ENCODE measurements at regions not wholly inside any gene's neighbourhood (a gene's known extent, or its start where the extent isn't known, plus 50 kb on each side); places are given as distances from the start of the nearest gene placed in this dataset.

DNA sequence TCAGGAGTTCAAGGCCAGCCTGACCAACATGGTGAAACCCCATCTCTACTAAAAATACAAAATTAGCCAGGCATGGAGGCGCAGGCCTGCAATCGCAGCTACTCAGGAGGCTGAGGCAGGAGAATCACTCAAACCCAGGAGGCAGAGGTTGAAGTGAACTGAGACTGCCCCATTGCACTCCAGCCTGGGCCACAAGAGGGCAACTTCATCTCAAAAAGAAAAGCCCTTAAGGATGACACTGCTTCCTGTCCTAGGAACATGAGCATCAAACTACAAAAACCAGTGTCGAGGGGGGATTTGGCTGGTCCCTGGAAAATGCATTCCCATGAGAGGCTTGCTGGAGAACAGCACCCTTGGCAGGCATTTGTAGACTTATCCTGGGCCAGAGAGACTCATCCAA, 449.5 kb upstream of the PSMD7 start:
- TF ChIP-seq BHLHE40 (IDR thresholded peaks at IDR 0.05; ENCODE audit: borderline replicate concordance): no peak
- TF ChIP-seq CTBP1 (IDR thresholded peaks at IDR 0.05; ENCODE audit: borderline replicate concordance): no peak
- TF ChIP-seq, protein P1, sequence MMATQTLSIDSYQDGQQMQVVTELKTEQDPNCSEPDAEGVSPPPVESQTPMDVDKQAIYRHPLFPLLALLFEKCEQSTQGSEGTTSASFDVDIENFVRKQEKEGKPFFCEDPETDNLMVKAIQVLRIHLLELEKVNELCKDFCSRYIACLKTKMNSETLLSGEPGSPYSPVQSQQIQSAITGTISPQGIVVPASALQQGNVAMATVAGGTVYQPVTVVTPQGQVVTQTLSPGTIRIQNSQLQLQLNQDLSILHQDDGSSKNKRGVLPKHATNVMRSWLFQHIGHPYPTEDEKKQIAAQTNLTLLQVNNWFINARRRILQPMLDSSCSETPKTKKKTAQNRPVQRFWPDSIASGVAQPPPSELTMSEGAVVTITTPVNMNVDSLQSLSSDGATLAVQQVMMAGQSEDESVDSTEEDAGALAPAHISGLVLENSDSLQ (IDR thresholded peaks at IDR 0.05): no peak
- TF ChIP-seq ELF4 (IDR thresholded peaks at IDR 0.05): no peak
- no peak for TF ChIP-seq FOXK2 (IDR thresholded peaks at IDR 0.05)

Measured in HEK293T (cell line).